Right kidney (tissue), 1 donor: ENCODE measurements at regions not wholly inside any gene's neighbourhood (a gene's known extent, or its start where the extent isn't known, plus 50 kb on each side); places are given as distances from the start of the nearest gene placed in this dataset.
"Not testable (repeated sequence)": the region's sequence is repeated elsewhere in the genome, so short reads cannot be mapped to it uniquely, and the experiment has no call there.

Experiments
- DNase-seq: peaks from one replicate; pipeline ENCODE4 v3.0.0-alpha.2; 2016

DNA sequence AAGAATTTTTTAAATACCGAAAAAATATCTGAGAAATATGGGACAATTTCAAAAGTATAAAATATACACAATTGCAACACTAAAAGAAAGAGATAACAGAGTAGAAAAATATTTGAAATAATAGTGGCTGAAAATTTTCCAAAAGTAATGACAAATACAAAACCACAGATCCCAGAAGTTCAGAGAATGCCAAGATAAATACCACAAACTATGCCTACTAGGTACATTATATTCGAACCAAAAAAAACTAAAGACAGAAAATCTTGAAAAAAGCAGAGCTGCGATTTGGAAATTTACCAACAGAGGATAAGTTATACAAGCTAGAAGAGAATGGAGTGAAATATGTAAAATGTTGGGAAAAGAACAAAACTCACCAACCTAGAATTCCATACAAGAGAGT is 191.3 kb upstream of the ELAC2 start:
- no peak for DNase-seq

DNA sequence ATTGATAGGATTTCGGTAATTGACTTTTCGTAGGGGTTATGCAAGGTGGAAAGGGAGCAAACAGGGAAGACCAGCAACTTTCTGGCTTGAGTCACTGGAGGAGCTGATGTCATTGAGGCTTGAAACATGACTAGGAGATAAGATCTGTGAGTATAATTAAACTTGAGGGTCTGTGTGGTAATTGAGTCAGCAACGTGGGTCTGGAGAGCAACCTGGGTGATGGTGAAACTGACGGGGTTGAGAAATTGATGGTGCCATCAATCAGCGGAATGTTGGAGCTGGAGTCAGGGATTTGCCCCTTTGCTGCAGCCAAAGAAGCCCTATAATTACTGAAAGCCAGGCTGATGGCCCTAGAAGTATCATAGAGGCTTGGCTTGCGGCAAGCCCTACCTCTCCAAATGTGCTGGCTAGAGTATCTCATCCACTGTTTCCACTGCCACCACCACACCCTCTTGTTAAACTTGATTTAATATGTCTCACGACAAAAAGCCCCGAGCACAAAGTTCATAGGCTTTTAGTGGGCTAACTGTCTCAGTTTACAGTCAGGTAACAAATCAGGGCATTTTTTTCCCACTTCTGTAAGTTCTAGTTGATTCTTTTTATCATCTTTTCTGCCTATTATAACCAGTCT is 186.9 kb upstream of the ELAC2 start:
- DNase-seq = no peak

- no peak for DNase-seq
Observed at GRCh38 chr17:13202835-13203234, 185.0 kb upstream of the ELAC2 start.

- DNase-seq = no peak
Observed at GRCh38 chr17:13200671-13201070, 182.8 kb upstream of the ELAC2 start.

DNA sequence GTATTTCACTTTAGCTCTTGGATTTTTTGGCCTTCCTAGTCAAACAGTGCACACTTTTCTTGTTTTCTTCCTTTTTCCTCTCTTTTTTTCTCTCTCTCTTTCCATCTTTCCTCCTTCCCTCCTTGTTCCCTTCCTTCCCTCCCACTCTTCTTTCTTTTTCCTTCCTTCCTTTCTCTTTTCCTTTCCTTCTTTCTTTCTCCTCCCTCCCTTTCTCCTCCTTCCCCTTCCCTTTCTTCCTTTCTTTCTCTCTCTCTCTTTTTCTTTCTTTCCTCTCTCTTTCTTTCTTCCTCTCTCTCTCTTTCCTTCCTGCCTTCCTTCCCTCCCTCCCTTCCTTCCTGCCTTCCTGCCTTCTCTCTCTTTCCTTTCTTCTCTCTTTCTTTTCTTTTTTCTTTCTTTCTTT is 181.6 kb upstream of the ELAC2 start:
- DNase-seq = no peak

DNA sequence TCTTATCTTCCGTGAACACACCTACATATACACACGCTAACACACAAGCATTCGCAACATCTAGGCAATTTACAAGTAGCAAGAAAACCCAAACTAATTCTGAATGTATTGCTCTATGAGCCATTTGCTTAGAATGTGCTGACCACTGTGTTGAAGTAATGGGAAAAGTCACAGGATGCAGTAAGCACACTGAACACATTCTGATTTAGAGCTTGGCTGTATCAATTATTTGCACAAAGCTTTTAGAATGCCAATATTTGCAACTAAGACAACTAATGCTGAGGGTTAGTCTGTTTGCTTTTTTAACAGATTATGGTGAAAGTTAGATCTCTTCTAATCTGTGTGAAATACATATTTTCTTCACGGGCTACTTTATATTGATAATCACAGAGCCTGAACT is 179.8 kb upstream of the ELAC2 start:
- no peak for DNase-seq

- no peak for DNase-seq
Observed at GRCh38 chr17:13194887-13195286, 177.1 kb upstream of the ELAC2 start.

- DNase-seq = no peak
Observed at GRCh38 chr17:13182854-13183253, 165.0 kb upstream of the ELAC2 start.

DNA sequence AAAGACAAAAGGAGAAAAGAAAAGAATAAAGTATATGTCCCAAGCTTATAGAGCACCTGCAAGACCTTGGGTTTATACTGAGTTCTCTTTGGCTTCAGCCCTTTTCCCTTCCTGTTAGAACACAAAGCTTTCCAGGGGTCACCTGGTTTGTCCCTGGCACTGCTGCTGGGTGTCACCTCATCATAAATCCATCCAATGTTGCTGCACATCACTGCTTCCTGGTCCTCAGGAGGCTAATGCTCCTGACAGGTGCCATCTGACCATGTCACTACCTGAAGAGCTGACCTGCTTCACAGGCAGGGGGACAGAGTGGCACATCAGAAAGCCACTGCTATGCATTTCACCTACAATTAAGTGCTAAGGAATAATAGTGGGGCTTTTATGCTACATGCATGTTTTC is 164.6 kb upstream of the ELAC2 start:
- DNase-seq = no peak

DNA sequence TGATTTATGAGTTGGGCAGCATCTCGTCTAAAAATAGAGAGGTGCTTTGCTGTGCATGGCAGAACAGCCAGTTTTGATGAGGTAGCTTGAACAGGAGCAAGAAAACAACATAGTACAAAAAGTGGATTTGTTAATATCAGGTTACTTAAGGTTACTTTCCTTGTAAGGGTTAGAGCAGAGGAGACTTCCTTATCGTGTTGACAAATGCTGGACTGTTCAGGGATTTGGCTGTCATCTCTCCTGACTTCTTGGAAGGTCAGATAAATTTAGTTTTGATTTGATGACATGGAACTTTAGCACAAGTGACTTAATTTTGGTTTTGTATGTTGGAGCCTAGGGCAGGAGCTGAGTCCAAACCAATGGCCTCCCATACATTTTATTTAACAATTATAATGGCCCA is 163.9 kb upstream of the ELAC2 start:
- no peak for DNase-seq

DNA sequence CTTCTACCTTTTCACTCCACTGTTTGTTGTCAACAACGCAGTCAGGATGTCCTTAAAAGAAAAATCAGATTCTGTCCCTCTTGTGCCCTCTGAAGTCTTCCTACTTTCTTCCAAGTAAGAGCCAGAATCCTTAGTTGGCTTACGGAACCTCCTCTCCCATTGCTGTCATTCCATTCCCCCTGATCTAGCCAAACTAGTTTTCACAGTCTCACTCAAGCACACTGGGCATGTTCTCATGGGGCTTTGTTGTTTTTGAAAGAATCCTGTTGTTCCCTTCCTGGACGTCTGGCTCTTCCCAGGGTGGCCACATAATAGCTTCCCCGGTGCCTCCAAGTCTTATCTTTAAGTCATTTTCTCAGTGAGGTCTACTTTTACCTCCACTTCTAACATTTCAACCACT is 158.6 kb upstream of the ELAC2 start:
- no peak for DNase-seq

DNA sequence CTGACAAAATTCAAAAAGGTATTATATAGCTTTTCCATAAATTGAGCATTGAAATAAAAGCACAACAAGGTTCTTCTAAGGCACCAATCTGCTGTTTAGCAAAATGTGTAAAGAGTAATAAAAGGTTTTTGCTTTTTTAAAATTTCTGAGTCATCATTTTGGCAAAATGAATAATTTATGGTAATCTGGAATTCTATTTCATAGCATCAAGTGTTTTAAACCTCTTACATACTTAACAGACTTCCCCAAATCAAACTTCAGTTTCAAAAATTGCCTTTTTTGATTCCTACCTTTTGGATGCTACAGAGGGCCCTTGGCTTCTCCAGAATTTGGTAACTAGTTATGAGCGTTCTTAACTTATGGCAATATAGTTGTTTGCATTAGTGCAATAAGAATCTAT is 154.0 kb upstream of the ELAC2 start:
- no peak for DNase-seq

DNA sequence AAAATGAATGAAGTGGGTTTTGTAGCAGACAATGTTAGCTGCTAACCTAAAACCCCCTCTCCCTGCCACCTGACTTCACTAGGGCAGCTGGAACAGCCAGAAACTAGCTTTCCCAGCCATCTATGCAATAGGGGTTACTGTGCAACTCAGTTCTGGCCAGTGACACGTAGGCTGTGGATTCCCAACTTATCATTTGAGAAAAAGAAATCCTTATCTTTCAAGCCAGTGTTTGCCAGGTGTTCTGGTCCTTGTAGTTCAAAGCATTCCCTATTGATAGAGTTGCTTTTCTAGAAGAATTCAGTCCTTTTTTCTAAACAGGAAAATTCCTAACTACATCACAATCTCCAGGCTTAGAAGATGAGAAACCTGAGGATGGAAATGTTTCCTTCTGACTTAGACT is 144.5 kb upstream of the ELAC2 start:
- no peak for DNase-seq

DNA sequence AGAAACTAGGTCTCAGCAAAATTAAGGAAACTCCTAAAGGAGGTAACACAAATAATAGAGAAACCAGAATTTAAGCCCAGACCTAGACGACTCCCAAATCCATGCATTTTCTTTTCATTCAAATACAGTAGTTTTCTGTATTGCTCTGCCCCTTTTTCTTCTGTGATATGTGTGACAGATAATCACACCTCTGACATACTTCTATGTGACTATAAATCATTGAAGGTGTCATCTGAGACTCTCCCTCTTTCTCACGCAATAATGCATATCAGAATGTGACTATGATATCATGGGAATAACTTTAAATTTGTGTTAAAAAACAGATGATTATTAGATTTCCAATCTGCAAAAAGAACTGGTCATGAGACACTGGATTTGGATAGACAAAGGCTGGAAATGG is 143.0 kb upstream of the ELAC2 start:
- DNase-seq = no peak

GRCh38 chr17:13160296-13160695 is 142.5 kb upstream of the ELAC2 start:
- DNase-seq = no peak

DNA sequence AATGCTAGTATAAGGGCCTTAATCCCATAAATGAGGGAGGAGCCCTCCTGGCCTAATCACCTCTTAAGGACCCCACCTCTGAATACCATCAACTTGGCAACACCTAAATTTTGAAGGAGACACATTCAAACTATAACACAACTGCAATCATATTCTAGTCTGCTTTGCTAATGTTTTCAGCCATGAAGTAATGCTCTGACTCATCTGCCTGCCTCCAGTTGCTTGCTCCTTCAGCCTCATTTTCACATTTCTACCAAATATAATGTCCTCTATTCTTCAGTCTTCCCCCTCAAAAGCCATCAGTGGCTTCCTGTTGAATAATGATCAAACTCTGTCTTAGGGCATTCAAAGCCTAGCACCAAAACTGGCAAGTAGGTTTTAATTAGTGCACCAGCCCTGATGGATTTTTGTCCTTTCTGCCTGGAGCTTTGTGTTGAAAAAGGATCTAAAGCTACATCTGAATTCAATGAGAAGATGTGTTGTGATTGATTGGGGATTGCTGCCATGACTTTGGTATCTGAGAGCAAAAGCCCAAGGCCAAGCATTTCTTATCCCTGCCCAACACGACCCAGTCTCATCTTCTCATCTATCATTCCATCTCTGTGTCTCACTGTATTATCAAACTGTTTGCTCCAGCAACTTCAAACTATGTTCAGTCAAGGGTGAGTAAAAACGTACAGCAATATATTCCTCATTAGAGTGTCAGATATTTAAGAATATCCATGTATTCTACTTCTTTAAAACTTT is 140.8 kb upstream of the ELAC2 start:
- no peak for DNase-seq

GRCh38 chr17:13157656-13158055 is 139.8 kb upstream of the ELAC2 start:
- DNase-seq = no peak

- DNase-seq = no peak
Observed at GRCh38 chr17:13154930-13155329, 137.1 kb upstream of the ELAC2 start.

GRCh38 chr17:13154398-13154797 is 136.6 kb upstream of the ELAC2 start:
- no peak for DNase-seq

- DNase-seq = no peak
Observed at GRCh38 chr17:13153036-13153435, 135.2 kb upstream of the ELAC2 start.

DNA sequence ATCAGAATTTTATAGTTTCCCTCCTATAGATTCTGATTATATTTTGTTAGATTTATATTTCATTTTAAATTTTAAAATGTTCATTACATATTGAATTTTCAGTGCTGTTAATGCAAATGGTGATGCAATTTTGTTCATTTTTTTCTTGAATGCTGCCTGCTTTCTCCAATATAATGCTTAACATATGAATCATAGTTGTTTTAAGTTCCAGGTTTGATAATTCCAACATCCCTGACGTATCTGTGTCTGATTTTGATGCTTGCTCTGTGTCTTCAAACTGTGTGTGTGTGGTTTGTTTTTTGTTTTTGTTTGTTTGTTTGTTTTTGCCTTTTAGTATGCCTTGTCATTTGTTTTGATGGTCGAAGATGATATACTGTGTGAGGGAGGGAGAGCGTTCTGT is 134.7 kb upstream of the ELAC2 start:
- DNase-seq = no peak

GRCh38 chr17:13150738-13151137 is 132.9 kb upstream of the ELAC2 start:
- DNase-seq = not testable (repeated sequence)

- DNase-seq = no peak
Observed at GRCh38 chr17:13143001-13143400, 125.2 kb upstream of the ELAC2 start.

GRCh38 chr17:13140750-13141149 is 122.9 kb upstream of the ELAC2 start:
- no peak for DNase-seq

GRCh38 chr17:13135506-13135905 is 117.7 kb upstream of the ELAC2 start:
- no peak for DNase-seq
